CD1c-positive myeloid dendritic cell (primary cell): ENCODE measurements at regions not wholly inside any gene's neighbourhood (a gene's known extent, or its start where the extent isn't known, plus 50 kb on each side); places are given as distances from the start of the nearest gene placed in this dataset.
"Not testable (repeated sequence)": the region's sequence is repeated elsewhere in the genome, so short reads cannot be mapped to it uniquely, and the experiment has no call there.

Experiments
- DNase-seq: peaks from one replicate; pipeline ENCODE4 v3.0.0-alpha.2; 2016; ENCODE audit errors: extremely low spot score

DNA sequence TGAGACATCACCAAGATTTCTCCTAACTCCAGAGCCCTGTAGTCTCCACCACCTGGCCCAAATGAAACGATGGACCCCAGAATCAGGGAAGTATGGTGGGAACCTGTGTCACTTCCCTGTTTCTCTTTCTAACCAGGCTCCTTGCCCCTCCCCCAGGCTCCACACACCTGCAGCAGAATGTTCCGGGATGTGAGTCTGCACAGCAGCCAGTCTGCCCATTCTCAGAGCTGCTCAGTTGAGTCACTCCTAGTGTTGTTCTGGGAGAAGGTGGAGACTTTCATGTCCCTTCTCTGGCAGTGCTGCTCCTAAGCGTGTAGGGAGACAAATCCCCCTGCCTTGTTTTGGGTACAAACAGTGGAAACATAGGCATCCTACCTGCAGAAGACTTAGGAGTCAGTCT, 76.0 kb upstream of the XPA start:
- DNase-seq = no peak

DNA sequence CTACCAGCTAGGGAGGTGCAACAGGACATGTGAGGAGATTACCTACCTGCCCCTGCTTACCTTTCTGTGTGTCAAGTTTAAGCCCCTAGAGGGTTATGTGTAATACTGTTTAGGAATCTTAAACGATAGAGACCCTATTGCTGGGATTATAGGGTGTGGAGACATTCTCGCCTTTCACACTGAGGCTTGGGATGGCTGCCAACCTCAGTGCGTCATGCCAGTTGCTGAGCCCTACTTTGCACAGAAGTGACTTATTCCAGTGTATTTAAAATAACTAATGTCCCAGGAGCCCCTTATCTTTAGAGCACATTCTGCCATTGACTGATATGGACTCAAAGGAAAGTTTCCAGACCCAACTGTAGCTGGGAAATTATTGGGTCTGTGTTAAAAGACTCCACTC, 76.6 kb upstream of the XPA start:
- no peak for DNase-seq

DNA sequence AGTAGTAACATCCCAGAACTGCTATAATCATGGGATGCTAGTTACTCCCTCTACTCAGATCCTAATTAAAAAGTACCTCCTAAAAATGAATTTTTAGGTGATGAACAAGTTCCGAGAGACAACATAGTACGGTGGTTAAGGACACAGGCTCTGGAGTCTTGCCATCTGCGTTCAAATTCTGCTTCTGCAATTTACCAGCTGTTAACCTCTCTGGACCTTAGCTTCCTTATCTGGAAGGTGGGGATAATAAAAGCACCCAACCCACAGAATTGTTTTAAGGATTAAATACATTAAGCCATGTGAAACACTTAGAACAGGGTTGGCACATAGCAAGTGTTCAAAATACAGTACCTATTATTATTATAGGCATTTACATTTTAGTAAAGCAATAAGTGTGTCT, 77.5 kb upstream of the XPA start:
- no peak for DNase-seq

DNA sequence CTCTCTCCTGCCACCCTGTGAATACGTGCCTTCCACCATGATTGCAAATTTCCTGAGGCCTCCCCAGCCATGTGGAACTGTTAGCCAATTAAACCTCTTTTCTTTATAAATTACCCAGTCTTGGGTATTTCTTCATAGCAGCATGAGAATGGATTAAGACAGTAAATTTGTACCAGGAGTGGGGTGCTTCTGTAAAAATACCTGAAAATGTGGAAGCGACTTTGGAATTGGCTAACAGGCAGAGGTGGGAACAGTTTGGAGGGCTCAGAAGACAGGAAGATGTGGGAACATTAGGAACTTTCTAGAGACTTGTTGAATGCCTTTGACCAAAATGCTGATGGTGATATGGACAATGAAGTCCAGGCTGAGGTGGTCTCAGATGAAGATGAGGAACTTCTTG, 74.3 kb upstream of the FOXE1 start:
- DNase-seq = not testable (repeated sequence)

DNA sequence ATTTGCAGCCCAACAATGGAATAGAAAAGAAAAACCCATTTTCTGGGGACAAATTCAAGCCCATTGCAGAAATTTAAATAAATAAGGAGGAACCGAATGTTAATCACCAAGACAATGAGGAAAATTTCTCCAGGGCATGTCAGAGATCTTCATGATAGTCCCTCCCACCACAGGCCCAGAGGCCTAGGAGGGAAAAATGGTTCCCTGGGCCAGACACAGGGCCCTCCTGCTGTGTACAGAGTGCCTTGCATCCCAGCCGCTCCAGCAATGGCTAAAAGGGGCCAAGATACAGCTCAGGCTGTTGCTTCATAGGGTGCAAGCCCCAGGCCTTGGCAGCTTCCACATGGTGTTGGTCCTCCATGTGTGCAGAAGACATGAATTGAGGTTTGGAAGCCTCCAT, 73.4 kb upstream of the FOXE1 start:
- no peak for DNase-seq

DNA sequence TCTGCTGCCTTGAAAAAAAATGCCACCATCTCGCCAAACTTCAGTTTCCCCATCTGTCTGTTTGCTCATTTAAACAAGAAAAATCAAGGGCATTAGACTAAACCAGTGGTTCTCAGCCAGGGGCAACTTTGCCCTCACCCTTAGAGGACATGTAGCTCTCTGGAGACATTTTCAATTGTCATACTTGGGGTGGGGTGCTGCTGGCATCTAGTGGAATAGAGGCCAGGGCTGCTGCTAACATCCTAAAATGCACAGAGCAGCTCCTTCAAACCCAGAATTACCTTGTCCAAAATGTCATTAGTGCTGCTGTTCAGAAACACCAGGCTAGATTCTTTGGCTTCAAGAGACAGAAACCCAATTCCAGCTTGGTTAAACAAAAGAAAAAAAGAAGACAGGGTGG, 71.1 kb upstream of the FOXE1 start:
- DNase-seq = no peak

DNA sequence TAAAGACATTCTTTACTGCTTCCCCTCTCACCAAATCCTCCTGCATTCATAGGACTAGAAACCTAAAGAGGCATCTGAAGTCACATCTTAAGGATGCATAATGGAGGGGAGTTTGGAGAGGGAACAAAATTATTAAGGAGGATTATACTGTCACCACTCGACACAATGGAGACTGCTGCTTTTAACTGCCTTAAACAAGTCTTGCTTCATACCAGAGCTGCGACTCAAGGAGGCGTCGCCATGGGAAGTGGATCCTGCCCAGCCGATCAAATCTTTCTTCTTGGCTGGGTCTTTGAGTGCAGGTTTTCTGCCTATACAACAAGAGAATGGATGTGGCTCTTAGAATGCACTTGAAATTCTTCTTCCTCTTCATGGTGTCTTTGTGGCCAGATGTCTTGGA, 66.7 kb upstream of the FOXE1 start:
- no peak for DNase-seq

DNA sequence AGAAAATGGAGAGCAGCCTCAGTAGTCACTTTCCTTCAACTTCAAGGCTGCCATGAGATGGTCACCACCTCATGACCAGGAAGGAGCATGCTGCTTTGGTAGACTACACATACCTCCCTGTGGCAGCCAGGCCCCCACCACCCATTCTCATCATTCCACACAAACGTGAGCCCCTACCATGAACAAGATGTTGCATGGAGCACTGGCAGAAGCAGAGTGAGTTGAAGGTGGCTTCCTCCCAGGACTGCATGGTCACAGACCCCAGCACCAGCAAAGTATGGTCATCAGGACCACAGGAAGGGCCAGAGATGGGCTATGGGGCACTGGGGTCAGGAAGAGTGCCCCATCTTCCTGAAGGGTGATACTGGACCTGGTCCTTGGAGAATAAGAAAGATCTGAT, 65.5 kb upstream of the FOXE1 start:
- no peak for DNase-seq

DNA sequence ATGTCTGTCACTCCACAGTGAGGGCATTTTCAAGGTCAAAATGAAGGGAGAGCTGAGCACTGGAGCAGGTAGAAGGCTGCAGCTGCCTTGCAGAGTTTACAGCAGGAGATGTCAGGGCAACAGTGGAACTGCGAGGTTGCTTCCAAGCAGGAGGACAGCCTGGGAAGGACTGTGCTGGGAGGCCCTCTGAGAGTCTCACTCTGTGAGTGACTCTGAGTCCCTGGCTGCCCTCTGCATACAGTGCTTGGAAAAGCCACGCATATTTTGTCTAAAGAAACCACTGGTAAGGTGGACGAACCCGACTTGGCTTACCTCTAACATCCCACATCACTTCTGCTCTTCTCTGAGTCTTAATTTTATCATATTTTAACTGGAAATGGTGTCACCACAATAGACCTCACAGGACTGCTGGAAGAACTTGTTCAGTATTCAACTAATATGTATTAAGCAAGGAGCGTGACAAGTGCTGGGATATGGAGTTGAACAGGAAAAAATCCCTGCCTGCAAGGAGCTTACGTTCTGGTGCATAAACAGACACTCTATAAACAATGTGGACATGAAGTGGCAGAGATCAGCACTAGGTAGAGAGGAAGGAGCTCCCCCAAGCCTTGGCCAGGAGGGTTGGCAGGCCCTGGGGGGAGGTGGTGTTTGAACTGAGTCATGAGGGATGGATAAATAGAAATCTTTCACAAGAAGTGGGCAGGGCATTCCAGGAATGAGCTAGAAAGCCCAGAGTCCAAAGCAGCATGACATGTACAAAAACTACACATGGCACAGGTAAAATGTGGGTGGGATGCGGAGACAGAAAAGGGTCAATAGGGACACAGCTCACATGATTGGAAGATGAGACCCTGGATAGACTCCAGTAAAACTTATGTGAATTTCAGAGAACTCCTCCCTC, 64.0 kb upstream of the FOXE1 start:
- DNase-seq = no peak

DNA sequence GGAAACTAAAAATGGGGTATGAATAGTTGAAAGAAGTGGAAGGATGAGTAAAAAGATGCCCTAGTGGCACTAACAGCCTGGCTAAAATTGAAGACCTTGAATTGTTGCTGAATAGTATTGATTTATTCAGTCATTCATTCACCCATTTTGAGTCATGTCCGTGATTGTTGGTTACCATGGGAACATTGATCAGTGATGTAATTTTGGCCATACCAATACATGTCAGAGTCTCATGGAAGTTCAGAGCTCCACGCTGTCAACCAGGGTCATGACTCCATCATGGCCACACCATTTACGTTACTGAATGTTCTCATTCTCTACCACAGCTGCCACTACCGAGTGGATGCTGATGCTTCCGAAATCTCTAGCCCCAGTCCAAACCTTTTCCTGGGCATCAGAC, 62.5 kb upstream of the FOXE1 start:
- DNase-seq = no peak

DNA sequence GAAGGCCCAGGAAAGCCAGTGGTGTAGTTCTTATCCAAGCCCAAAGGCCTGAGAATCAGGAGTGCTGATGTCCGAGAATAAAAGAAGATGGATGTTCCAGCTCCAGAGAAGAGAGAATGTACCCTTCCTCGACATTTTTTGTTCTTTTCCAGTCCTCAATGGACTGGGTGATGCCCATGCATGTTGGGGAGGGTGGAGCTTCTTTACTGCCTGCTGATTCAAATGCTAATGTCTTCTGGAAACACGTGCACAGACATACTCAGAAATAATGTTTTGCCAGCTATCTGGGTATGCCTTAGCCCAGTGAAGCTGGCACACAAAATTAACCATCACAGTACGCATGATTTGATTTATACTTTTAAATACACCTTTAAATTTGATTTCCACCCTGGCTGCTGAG, 61.5 kb upstream of the FOXE1 start:
- DNase-seq = no peak

DNA sequence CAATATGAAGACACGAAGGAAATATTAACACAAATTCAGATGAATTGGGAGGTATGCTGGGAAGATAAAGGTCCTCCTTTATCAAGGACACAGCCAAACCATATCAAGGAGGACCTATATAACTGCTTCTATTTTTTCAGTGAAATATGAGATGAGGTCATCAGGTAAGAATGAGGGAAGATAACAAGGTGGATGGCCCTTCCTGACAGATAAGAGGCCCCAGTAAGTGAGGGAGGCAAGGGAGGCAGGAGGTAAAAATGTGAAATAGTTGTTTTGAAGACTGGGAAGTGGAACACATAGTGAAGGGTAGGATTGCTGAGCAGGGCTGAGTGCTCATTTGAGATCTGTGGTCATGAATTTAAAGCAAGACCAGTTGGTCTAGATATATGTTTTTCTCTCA, 60.0 kb upstream of the FOXE1 start:
- DNase-seq = no peak

DNA sequence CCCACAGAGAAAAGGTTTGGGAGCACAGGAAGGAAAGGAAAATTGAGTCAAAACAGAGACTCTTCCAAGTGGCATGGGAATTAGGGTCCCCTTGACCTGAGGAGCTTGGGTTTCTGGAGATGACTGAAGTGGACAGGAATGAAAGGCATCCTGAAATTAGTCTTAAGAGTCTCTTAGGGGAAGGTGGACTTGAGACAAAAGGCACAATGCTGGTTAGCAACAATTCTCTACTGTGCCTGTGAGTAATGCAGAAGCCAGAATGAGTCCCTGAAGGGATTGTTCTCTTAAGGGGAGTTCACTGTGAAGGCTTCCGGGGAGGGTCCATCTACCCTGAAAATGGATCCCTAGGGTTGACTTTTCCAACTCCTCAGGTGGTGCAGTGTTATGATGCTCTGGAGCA, 58.4 kb upstream of the FOXE1 start:
- no peak for DNase-seq

DNA sequence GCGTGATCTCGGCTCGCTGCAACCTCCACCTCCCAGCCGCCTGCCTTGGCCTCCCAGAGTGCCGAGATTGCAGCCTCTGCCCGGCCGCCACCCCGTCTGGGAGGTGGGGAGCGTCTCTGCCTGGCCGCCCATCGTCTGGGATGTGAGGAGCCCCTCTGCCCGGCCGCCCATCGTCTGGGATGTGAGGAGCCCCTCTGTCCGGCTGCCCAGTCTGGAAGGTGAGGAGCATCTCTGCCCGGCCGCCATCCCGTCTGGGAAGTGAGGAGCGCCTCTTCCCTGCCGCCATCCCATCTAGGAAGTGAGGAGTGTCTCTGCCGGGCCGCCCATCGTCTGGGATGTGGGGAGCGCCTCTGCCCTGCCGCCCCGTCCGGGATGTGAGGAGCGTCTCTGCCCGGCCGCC, 56.9 kb upstream of the FOXE1 start:
- not testable (repeated sequence) for DNase-seq

DNA sequence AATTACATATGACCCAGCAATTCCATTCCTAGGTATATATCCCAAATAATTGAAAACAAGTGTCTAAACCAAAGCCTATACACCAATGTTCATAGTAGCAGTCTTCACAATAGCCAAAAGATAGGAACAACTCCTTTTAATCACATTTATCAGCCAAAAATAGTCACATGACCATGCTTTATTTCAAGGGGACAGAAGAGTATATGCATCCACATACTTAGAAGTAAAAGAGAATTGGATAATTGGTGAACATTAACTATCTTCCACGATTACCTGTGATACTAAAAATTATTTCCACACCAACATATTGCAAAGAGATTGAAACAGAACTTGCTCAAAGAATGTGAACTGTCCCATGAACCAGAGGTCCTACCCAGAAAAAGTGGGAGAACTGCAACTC, 51.8 kb upstream of the FOXE1 start:
- DNase-seq = no peak

DNA sequence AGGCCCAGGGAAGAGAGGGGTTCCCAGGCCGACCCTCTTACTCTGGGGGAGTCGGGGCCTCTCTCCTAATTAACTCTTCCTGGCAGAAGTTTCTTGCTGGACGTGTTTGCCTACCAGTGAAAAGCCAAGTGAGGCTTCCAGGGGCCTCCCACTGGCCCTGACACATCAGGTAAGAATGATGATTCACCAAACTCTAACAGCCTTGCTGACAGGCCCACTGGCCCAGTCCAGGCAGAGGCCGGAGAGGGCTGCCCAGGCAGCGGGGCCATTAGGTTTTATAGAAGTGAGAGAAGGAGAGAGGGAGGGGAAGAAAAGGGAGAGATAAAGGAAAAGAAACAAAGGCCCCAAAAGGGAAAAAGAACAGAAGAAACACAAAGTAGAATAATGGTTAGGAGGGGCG, 50.8 kb upstream of the FOXE1 start:
- DNase-seq = no peak

DNA sequence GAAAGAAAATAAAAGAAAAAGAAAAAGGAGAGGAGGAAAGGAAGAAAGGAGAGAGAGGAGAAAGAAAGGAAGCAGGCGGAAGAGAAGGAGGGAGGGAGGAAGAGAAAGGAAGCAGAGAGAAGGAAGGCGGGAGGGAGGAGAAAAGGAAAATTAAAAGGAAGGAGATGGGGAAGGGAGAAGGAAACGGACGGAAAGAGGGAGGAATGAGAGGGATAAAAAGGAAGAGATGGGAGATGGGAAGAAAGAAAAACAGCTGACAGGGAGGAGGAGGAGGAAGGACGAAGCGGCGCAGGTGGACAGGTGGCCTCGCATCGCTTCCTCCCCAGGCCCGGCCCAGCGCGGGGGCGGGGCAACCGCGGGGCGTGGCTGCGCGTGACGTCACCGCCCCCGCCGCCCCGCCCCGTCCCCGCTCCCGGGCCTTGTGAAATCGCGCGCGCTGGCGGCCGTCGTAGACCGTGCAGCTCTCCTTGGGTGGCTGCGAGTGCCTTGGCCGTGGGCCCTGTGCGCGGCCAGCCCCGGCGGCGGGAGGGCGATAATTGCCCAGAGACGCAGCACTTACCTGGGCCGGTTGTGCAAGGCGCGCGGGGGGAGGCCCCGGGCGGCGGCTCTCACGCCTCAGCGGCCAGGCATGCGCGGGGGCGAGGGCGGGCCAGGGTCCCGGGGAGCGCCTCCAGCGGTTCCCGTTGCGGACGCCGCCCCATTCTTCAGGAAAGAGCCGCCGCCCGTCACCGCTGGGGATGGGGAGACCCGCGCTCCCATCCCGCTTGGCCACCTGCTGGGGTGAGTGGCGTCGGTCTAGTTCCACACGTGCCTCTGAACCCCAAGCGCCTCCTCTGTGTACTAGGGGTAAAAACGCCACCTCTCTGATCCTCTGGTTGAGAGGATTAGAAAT, 49.6 kb upstream of the FOXE1 start:
- peak; percentile 75 for DNase-seq
